ENCODE measurements at regions not wholly inside any gene's neighbourhood (a gene's known extent, or its start where the extent isn't known, plus 50 kb on each side); places are given as distances from the start of the nearest gene placed in this dataset.
A peak's percentile ranks its signal among the peaks of the same experiment; 100 is the strongest.

DNA sequence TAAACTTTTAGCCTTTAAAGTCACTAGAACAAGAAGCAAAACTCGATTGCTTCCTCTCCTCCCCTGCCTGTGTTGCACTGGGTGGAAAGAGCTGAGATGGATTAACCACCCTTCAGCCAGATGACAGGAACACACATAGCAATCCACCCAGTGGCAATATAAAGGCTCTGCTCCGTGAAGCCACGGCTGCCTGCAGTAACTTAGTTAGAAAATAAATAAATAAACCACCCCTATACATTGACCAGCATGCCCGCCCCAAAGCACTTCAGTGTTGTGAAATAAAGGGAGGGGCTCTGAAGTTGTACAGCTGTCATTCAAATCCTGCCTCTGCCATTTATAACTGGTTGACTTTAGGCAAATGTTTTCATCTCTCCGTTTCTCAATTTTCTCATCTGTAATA, 217.1 kb upstream of the LDB2 start:
- Mint-ChIP-seq H3K27me3 (ENCODE audit: low read depth) (no peaks in the 10 kb centered on the region), H3K36me3 (ENCODE audit: low read depth) (no peaks in the 10 kb centered on the region), H3K9me3 (peaks cover 6% of the 10 kb centered on the region), H3K4me3 (no peak overlapping the region), H3K27ac (peak overlapping the region in 1 of 3 experiments; percentile 56), H3K4me1 (peaks cover 14% of the 10 kb centered on the region)
- TF ChIP-seq, protein P1, sequence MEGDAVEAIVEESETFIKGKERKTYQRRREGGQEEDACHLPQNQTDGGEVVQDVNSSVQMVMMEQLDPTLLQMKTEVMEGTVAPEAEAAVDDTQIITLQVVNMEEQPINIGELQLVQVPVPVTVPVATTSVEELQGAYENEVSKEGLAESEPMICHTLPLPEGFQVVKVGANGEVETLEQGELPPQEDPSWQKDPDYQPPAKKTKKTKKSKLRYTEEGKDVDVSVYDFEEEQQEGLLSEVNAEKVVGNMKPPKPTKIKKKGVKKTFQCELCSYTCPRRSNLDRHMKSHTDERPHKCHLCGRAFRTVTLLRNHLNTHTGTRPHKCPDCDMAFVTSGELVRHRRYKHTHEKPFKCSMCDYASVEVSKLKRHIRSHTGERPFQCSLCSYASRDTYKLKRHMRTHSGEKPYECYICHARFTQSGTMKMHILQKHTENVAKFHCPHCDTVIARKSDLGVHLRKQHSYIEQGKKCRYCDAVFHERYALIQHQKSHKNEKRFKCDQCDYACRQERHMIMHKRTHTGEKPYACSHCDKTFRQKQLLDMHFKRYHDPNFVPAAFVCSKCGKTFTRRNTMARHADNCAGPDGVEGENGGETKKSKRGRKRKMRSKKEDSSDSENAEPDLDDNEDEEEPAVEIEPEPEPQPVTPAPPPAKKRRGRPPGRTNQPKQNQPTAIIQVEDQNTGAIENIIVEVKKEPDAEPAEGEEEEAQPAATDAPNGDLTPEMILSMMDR (IDR thresholded peaks at IDR 0.05; ENCODE audit: unreplicated experiment in 3 of 3) = no peak

DNA sequence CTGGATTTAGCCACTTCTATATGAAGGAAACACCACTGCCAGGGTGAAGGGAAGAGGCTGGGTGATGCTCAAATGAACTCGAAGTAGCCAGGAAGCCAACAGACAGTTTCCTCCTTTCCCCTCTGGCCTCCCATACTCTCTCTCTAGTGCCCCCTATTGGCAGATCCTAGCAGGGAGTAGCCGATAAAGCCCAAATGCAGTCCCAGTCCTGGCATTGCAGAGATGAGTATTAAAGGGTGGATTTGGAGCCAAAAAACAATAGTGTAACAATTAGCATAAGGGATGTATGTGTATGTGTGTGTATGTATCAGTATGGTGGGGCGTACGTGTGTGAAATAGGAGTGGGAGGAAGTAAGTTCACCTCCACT, 213.8 kb upstream of the LDB2 start:
- Mint-ChIP-seq H3K27ac (no peak overlapping the region), H3K9me3 (peaks cover 2% of the 10 kb centered on the region), H3K36me3 (ENCODE audit: low read depth) (no peaks in the 10 kb centered on the region), H3K27me3 (ENCODE audit: low read depth) (no peaks in the 10 kb centered on the region), H3K4me1 (peaks cover 14% of the 10 kb centered on the region), H3K4me3 (no peak overlapping the region)
- TF ChIP-seq, protein P1 (IDR thresholded peaks at IDR 0.05; ENCODE audit: unreplicated experiment in 3 of 3) = peak in 2 of 3 experiments; percentile 34 to 51

DNA sequence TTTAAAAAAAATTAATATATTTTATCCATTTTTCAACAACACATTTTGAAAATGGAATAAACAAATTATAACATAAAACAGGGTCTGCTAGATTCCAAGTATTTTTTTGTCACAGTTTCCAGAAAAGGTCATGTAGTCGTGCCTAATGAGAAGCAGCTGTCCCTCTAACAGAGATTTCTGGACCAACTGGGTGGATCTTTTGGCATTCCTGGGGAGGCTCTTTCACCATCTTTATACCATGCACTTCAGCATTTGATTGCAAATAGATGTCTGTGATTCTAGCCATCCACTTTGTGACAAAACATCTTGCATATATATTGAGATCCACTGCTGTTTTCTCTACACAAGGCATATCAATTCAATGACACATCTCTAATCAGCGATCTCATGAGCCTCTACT, 210.7 kb upstream of the LDB2 start:
- H3K4me3 Mint-ChIP-seq = no peak overlapping the region
- no peak overlapping the region for H3K27ac Mint-ChIP-seq
- no peaks in the 10 kb centered on the region for H3K27me3 Mint-ChIP-seq (ENCODE audit: low read depth)
- H3K36me3 Mint-ChIP-seq (ENCODE audit: low read depth) = no peaks in the 10 kb centered on the region
- peaks cover 2% of the 10 kb centered on the region for H3K9me3 Mint-ChIP-seq
- H3K4me1 Mint-ChIP-seq = peaks cover 9% of the 10 kb centered on the region
- TF ChIP-seq, protein P1 (IDR thresholded peaks at IDR 0.05; ENCODE audit: unreplicated experiment in 3 of 3) = no peak

DNA sequence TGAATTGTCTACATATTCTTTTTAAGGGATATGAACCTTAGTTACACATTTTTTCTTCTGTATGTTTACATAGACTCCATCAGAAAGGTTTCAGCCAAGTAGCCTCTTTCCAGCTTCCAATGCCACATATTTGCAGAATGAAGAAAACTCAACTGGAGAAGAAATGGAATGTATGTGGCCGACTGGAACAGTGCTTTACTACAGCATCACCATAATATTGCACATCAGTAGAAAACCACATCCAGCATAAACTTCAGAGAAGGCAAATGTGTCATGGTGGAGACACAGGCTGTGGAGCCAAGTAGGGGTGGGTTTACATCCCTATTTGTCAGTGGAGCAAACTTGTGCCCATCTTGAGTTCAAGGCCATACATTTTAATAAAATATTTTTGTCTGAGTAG, 204.8 kb upstream of the LDB2 start:
- no peaks in the 10 kb centered on the region for H3K27me3 Mint-ChIP-seq (ENCODE audit: low read depth)
- no peak overlapping the region for H3K4me3 Mint-ChIP-seq
- H3K36me3 Mint-ChIP-seq (ENCODE audit: low read depth) = no peaks in the 10 kb centered on the region
- no peaks in the 10 kb centered on the region for H3K9me3 Mint-ChIP-seq
- no peaks in the 10 kb centered on the region for H3K4me1 Mint-ChIP-seq
- TF ChIP-seq, protein P1 (IDR thresholded peaks at IDR 0.05; ENCODE audit: unreplicated experiment in 3 of 3) = no peak
- H3K27ac Mint-ChIP-seq = no peak overlapping the region

DNA sequence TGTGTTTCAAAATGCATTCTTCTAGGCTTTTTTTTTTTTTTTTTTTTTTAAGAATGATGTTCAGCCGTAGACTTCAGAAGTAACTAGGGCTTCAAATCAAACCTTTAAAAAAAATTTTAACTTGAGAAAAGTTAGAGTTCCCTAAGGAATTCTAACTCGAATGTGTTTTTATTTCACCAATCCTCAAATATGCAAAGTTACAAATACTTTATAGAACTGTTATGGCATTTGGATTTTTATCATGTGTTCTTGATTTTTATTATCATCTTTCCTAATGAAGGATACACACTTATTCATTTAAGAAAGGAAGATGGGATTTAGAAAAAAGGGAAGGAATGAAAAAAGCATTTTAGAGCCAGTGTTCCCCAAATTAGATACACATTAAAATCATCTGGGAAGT, 200.6 kb upstream of the LDB2 start:
- no peaks in the 10 kb centered on the region for H3K36me3 Mint-ChIP-seq (ENCODE audit: low read depth)
- H3K9me3 Mint-ChIP-seq = no peaks in the 10 kb centered on the region
- no peak overlapping the region for H3K4me3 Mint-ChIP-seq
- no peaks in the 10 kb centered on the region for H3K27me3 Mint-ChIP-seq (ENCODE audit: low read depth)
- TF ChIP-seq, protein P1 (IDR thresholded peaks at IDR 0.05; ENCODE audit: unreplicated experiment in 3 of 3) = no peak
- H3K27ac Mint-ChIP-seq = no peak overlapping the region
- H3K4me1 Mint-ChIP-seq = peaks cover 16% of the 10 kb centered on the region

DNA sequence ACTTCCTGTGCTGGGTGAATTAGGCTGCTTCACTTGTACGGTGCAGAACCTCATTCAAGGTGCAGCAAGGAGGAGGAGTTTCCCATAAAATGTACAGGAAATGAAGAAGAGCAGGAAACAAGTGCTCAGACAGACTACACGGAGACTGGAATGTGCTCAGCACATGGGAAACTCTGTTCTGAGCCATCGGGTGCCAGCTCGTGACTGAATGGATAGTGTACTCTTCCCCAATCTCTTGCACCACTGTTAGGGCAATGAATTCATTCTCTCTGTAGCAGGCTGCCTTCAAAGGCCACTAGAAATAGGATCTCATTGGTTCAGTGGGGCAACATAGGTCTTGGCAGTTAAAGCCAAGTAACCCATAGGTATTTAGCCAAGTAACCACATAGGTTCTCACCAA, 200.0 kb upstream of the LDB2 start:
- H3K27ac Mint-ChIP-seq = no peak overlapping the region

More for the DNA sequence above, 200.0 kb upstream of the LDB2 start:
- Mint-ChIP-seq H3K9me3 (no peaks in the 10 kb centered on the region), H3K4me3 (no peak overlapping the region), H3K36me3 (ENCODE audit: low read depth) (no peaks in the 10 kb centered on the region), H3K27me3 (ENCODE audit: low read depth) (no peaks in the 10 kb centered on the region), H3K4me1 (peaks cover 22% of the 10 kb centered on the region)
- TF ChIP-seq, protein P1 (IDR thresholded peaks at IDR 0.05; ENCODE audit: unreplicated experiment in 3 of 3) = no peak

All from nephron (organoid).